A549 (cell line): ENCODE measurements at regions not wholly inside any gene's neighbourhood (a gene's known extent, or its start where the extent isn't known, plus 50 kb on each side); places are given as distances from the start of the nearest gene placed in this dataset.

ENCODE experiments used
- ATAC-seq, 2 experiments: fragments of 200-7000 bp in 1 of 2; fragments of >200 bp in 1 of 2; cut with Nextera tagmentation in 1 of 2; cut with Tn5 transposase in 1 of 2; 3 replicates each; pipeline versions ENCODE4 v1.8.0 to v1.9.1; 2018 to 2020; ENCODE audit warnings: mild to moderate bottlenecking in 1 of 2, moderate library complexity in 1 of 2
- CTCF ChIA-PET: fragments of 300-600 bp; sonication (Branson Sonifier 250); formaldehyde crosslinking; extraction: SDS; loops from one replicate; lab custom pipeline; 2021; ENCODE audit warnings: antibody characterized with exemption, inconsistent platforms; lab: Yijun Ruan, JAX
- POLR2A ChIA-PET: fragments of 350-600 bp; formaldehyde crosslinking; extraction: SDS; loops from one replicate; lab custom pipeline; 2021; ENCODE audit warnings: antibody characterized with exemption, inconsistent platforms; lab: Yijun Ruan, JAX
- DNase-seq, 2 experiments: peaks; one replicate each; pipeline versions ENCODE4 v3.0.0 to v3.0.0-alpha.2; 2011 to 2016; ENCODE audit warnings: low read depth in 1 of 2, low spot score in 1 of 2
- FAIRE-seq: peaks from 2 replicates; lab custom pipeline; 2011; peaks lifted over from hg19 to GRCh38; lab: Jason Lieb, UNC
- H3K27ac ChIP-seq, 2 experiments: fragments of >200 bp; sonication (Bioruptor Twin); formaldehyde crosslinking; 3 replicates each; pipeline ENCODE4 v1.5.1; 2016 to 2017
- H3K4me1 ChIP-seq: fragments of >200 bp; sonication (Bioruptor Twin); formaldehyde crosslinking; 3 replicates; pipeline ENCODE4 v1.6.1; 2016
- H3K4me2 ChIP-seq: fragments of >200 bp; sonication (Bioruptor Twin); formaldehyde crosslinking; 3 replicates; pipeline ENCODE4 v1.6.1; 2016
- H3K4me3 ChIP-seq: fragments of >200 bp; sonication (Bioruptor Twin); formaldehyde crosslinking; 3 replicates; pipeline ENCODE4 v1.5.1; 2016
- H3K9me3 ChIP-seq: fragments of >200 bp; sonication (Bioruptor Twin); formaldehyde crosslinking; 3 replicates; pipeline ENCODE4 v1.6.1; 2016
- ATOH8 ChIP-seq: fragments of 250-450 bp; sonication (Bioruptor Pico); IDR thresholded peaks from 2 replicates; pipeline ENCODE4 v1.5.0; 2020; ENCODE audit warnings: low read depth, mild to moderate bottlenecking, moderate library complexity
- BHLHE40 ChIP-seq: IDR thresholded peaks from 2 replicates; pipeline ENCODE4 v1.6.1; 2012; ENCODE audit warnings: low read depth, low read length, inconsistent platforms
- CHD4 ChIP-seq: fragments of 200-600 bp; sonication (generic); IDR thresholded peaks from 2 replicates; pipeline ENCODE4 v1.6.1; 2016; ENCODE audit warnings: antibody characterized with exemption, mild to moderate bottlenecking, borderline replicate concordance
- EHF ChIP-seq: fragments of 250-450 bp; sonication (Bioruptor Pico); IDR thresholded peaks from 2 replicates; pipeline ENCODE4 v1.5.0; 2020; ENCODE audit warnings: mild to moderate bottlenecking
- EHMT2 ChIP-seq: fragments of 200-600 bp; sonication (generic); IDR thresholded peaks from 2 replicates; pipeline ENCODE4 v1.6.1; 2016; ENCODE audit warnings: antibody characterized with exemption, low read depth, mild to moderate bottlenecking, moderate library complexity
- EP300 ChIP-seq, 2 experiments: fragments of >200 bp; sonication (Bioruptor Twin); formaldehyde crosslinking; IDR thresholded peaks; 2 replicates in 1 of 2; 3 replicates in 1 of 2; pipeline ENCODE4 v1.6.1; 2016 to 2017
- ESRRA ChIP-seq: fragments of 150-350 bp; IDR thresholded peaks from 2 replicates; pipeline ENCODE4 v1.6.1; 2014; ENCODE audit warnings: mild to moderate bottlenecking, low read length, borderline replicate concordance
- FOXS1 ChIP-seq: fragments of 250-450 bp; sonication (Bioruptor Pico); IDR thresholded peaks from 2 replicates; pipeline ENCODE4 v1.5.0; 2020; ENCODE audit warnings: mild to moderate bottlenecking, moderate library complexity
- GATA3 ChIP-seq: IDR thresholded peaks from 2 replicates; pipeline ENCODE4 v1.6.1; 2012; ENCODE audit warnings: borderline replicate concordance
- HDAC2 ChIP-seq: fragments of 200-600 bp; sonication (generic); IDR thresholded peaks from 2 replicates; pipeline ENCODE4 v1.6.1; 2016
- HES2 ChIP-seq: fragments of >200 bp; sonication (Bioruptor Twin); formaldehyde crosslinking; IDR thresholded peaks from 2 replicates; pipeline ENCODE4 v1.6.1; 2016
- HEYL ChIP-seq: fragments of 250-450 bp; sonication (Bioruptor Pico); IDR thresholded peaks from 2 replicates; pipeline ENCODE4 v1.8.0; 2021; ENCODE audit warnings: mild to moderate bottlenecking, moderate library complexity
- HOXA7 ChIP-seq: fragments of 250-450 bp; sonication (Bioruptor Pico); IDR thresholded peaks from 2 replicates; pipeline ENCODE4 v1.5.0; 2020; ENCODE audit warnings: mild to moderate bottlenecking, moderate library complexity
- JUN ChIP-seq, 2 experiments: fragments of >200 bp; sonication (Bioruptor Twin); formaldehyde crosslinking; IDR thresholded peaks; 2 replicates in 1 of 2; 3 replicates in 1 of 2; pipeline ENCODE4 v1.6.1; 2016 to 2017
- JUNB ChIP-seq: fragments of >200 bp; sonication (Bioruptor Twin); formaldehyde crosslinking; IDR thresholded peaks from 2 replicates; pipeline ENCODE4 v1.6.1; 2016
- MAZ ChIP-seq: fragments of 150-350 bp; IDR thresholded peaks from 2 replicates; pipeline ENCODE4 v1.6.1; 2014; ENCODE audit warnings: antibody characterized with exemption, low read depth, low read length, borderline replicate concordance
- MYC ChIP-seq: IDR thresholded peaks from 2 replicates; pipeline ENCODE4 v1.6.1; 2012; ENCODE audit warnings: mild to moderate bottlenecking, inconsistent platforms, low read length, improper control_type of control experiment, borderline replicate concordance
- NPAS2 ChIP-seq: fragments of 250-450 bp; sonication (Bioruptor Pico); IDR thresholded peaks from 2 replicates; pipeline ENCODE4 v1.8.0; 2022; ENCODE audit warnings: mild to moderate bottlenecking, moderate library complexity, borderline replicate concordance
- NR3C1 ChIP-seq: fragments of >200 bp; sonication (Bioruptor Twin); formaldehyde crosslinking; IDR thresholded peaks from 3 replicates; pipeline ENCODE4 v1.6.1; 2017
- RAD21 ChIP-seq, 2 experiments: fragments of >200 bp in 1 of 2; sonication (Bioruptor Twin) in 1 of 2; formaldehyde crosslinking in 1 of 2; IDR thresholded peaks in 1 of 2; conservative IDR thresholded peaks in 1 of 2; 2 replicates in 1 of 2; 3 replicates in 1 of 2; pipeline ENCODE4 v1.6.1; 2012 to 2018; ENCODE audit warnings: inconsistent platforms in 1 of 2
- RARB ChIP-seq: fragments of 250-450 bp; sonication (Bioruptor Pico); IDR thresholded peaks from 2 replicates; pipeline ENCODE4 v1.8.0; 2021; ENCODE audit warnings: mild to moderate bottlenecking, moderate library complexity
- RCOR1 ChIP-seq: fragments of 150-350 bp; IDR thresholded peaks from 2 replicates; pipeline ENCODE4 v1.6.1; 2014; ENCODE audit warnings: antibody characterized with exemption, low read length, low read depth
- REST ChIP-seq: fragments of 200-600 bp; sonication (generic); IDR thresholded peaks from 2 replicates; pipeline ENCODE4 v1.6.1; 2016; ENCODE audit warnings: antibody characterized with exemption, mild to moderate bottlenecking, moderate library complexity
- RNF2 ChIP-seq: fragments of 200-600 bp; sonication (generic); IDR thresholded peaks from 2 replicates; pipeline ENCODE4 v1.6.1; 2016; ENCODE audit warnings: low read depth, mild to moderate bottlenecking, antibody characterized with exemption, moderate library complexity, borderline replicate concordance
- SMC3 ChIP-seq: fragments of >200 bp; sonication (Bioruptor Twin); formaldehyde crosslinking; IDR thresholded peaks from 3 replicates; pipeline ENCODE4 v1.6.1; 2018; ENCODE audit warnings: inconsistent platforms
- TP53 ChIP-seq: fragments of 250-450 bp; sonication (Bioruptor Pico); IDR thresholded peaks from 2 replicates; pipeline ENCODE4 v1.5.0; 2021; ENCODE audit warnings: mild to moderate bottlenecking, moderate library complexity
- ZC3H11A ChIP-seq: fragments of 450-650 bp; IDR thresholded peaks from 2 replicates; pipeline ENCODE4 v1.6.1; 2014; ENCODE audit warnings: antibody characterized with exemption, mild to moderate bottlenecking
- ZSCAN20 ChIP-seq: fragments of 250-450 bp; sonication (Bioruptor Pico); IDR thresholded peaks from 2 replicates; pipeline ENCODE4 v1.8.0; 2022; ENCODE audit warnings: mild to moderate bottlenecking, moderate library complexity
- WGBS: methylation state at CpG from one replicate; pipeline ENCODE4 v1.1.6; 2017; ENCODE audit errors: missing lambda C conversion rate; 5-methylcytosine and 5-hydroxymethylcytosine counted together
- TF ChIP-seq, protein P1 (sequence below): fragments of 250-450 bp; sonication (Bioruptor Pico); IDR thresholded peaks from 2 replicates; pipeline ENCODE4 v1.5.0; 2021; ENCODE audit warnings: mild to moderate bottlenecking, moderate library complexity, borderline replicate concordance

GRCh38 chr4:41437111-41437536 is 100.8 kb upstream of the LIMCH1 start:
- POLR2A ChIA-PET = no interaction called here
- no peaks in the 10 kb centered on the region for H3K9me3 ChIP-seq
- DNase-seq (no peak), FAIRE-seq (no peak), ATAC-seq (peak in 1 of 2 experiments; percentile 36; a peak in 3 of 6 replicates)
- CTCF ChIA-PET = no interaction called here
- H3K4me3 ChIP-seq = no peak overlapping the region
- peaks cover 85% of the 10 kb centered on the region for H3K4me1 ChIP-seq
- H3K27ac ChIP-seq = peak overlapping the region; percentile 57 to 68; a peak in 5 of 6 replicates
- no peak for TF ChIP-seq RCOR1
- TF ChIP-seq EP300 (IDR thresholded peaks at IDR 0.05) = no peak
- no peak for TF ChIP-seq RNF2
- TF ChIP-seq NR3C1 = no peak
- TF ChIP-seq RAD21 (conservative IDR thresholded peaks at IDR 0.05 in 1 of 2, IDR thresholded peaks at IDR 0.05 in 1 of 2) = no peak
- no peak for TF ChIP-seq GATA3
- no peak for TF ChIP-seq ATOH8 (CRISPR knock-in tag)
- no peak for TF ChIP-seq MYC
- no peak for TF ChIP-seq HOXA7 (CRISPR knock-in tag)
- no peak for TF ChIP-seq RARB
- no peak for TF ChIP-seq BHLHE40
- no peak for TF ChIP-seq TP53 (CRISPR knock-in tag)
- TF ChIP-seq NPAS2 (CRISPR knock-in tag) = no peak
- no peak for TF ChIP-seq FOXS1
- TF ChIP-seq ZC3H11A = no peak
- no peak for TF ChIP-seq JUNB
- no peak for TF ChIP-seq HEYL (CRISPR knock-in tag)
- no peak for TF ChIP-seq HES2
- TF ChIP-seq, protein P1, sequence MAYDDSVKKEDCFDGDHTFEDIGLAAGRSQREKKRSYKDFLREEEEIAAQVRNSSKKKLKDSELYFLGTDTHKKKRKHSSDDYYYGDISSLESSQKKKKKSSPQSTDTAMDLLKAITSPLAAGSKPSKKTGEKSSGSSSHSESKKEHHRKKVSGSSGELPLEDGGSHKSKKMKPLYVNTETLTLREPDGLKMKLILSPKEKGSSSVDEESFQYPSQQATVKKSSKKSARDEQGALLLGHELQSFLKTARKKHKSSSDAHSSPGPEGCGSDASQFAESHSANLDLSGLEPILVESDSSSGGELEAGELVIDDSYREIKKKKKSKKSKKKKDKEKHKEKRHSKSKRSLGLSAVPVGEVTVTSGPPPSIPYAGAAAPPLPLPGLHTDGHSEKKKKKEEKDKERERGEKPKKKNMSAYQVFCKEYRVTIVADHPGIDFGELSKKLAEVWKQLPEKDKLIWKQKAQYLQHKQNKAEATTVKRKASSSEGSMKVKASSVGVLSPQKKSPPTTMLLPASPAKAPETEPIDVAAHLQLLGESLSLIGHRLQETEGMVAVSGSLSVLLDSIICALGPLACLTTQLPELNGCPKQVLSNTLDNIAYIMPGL = no peak
- TF ChIP-seq ESRRA = no peak
- peak overlapping the region; percentile 73 for H3K4me2 ChIP-seq
- 59% methylated on average over 2 of the region's 2 CpGs for WGBS

- WGBS = 64% methylated on average over 1 of the region's 1 CpG
- DNase-seq = no peak
- Histone ChIP-seq H3K9me3 (no peaks in the 10 kb centered on the region), H3K27ac (peak overlapping the region; percentile 50 to 68; a peak in 5 of 6 replicates), H3K4me1 (peaks cover 84% of the 10 kb centered on the region)
- no peak for FAIRE-seq
- TF ChIP-seq RAD21 (conservative IDR thresholded peaks at IDR 0.05 in 1 of 2, IDR thresholded peaks at IDR 0.05 in 1 of 2) = no peak
- TF ChIP-seq TP53 (CRISPR knock-in tag) = no peak
- TF ChIP-seq SMC3 = no peak
- no peak for TF ChIP-seq HDAC2
- TF ChIP-seq REST = no peak
- TF ChIP-seq JUN (IDR thresholded peaks at IDR 0.05) = no peak
- no peak for TF ChIP-seq EHMT2
- no peak for TF ChIP-seq CHD4
- TF ChIP-seq MAZ = no peak
- TF ChIP-seq ZSCAN20 = no peak
- no peak for TF ChIP-seq EHF
- TF ChIP-seq, all 56 proteins: peak for 0
- CTCF ChIA-PET = no interaction called here
- no peak for ATAC-seq
- POLR2A ChIA-PET = no interaction called here
- Histone ChIP-seq H3K4me3 (no peak overlapping the region), H3K4me2 (peak overlapping the region; percentile 21; the same call in 2 of the 3 replicates)
Observed at GRCh38 chr4:41438931-41439297, 99.0 kb upstream of the LIMCH1 start.
